NCI-H1694 treated with DMSO at 0.1 percent for 48 hours (cell line): ENCODE measurements at regions not wholly inside any gene's neighbourhood (a gene's known extent, or its start where the extent isn't known, plus 50 kb on each side); places are given as distances from the start of the nearest gene placed in this dataset.

Experiments
- DNase-seq: peaks from one replicate; lab custom pipeline; 2025; lab: John Stamatoyannopoulos, UW

DNA sequence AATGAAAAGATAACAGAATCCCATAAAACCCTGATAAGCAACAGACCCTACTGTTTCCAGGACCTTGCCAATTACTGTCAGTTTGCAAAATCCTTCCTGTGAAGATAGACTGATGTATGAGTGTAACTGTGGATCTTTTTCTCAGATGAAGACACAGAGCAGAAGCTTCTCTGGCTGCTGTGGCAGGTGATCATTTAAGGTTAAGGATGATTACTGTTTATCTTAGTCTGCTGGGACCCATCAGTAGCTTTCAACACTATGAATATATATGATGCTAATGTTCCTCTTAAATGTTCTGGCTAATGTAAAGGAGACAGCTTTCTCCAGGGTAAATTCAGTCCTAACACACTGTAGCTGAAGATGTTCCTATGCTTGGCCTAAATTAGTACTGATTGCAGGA is 56.0 kb upstream of the CTTNBP2 start:
- DNase-seq = no peak

DNA sequence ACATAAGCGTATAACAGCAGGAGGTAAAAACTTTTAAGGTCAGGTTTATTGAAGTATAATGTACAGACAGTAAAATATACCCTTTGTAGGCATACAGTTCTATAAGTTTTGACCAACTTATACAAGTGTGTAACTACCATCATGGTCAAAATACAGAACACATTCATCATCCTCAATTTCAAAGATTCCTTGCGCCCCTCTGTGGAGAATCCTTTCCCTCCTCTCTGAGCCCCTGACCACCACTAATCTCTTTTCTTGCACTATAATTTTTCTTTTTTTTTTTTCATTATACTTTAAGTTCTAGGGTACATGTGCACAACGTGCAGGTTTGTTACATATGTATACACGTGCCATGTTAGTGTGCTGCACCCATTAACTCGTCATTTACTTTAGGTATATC is 58.1 kb upstream of the CTTNBP2 start:
- no peak for DNase-seq

GRCh38 chr7:117937049-117937752 is 64.0 kb upstream of the CTTNBP2 start:
- DNase-seq = no peak

- no peak for DNase-seq
Measured at GRCh38 chr7:117937753-117938483, 64.7 kb upstream of the CTTNBP2 start.

DNA sequence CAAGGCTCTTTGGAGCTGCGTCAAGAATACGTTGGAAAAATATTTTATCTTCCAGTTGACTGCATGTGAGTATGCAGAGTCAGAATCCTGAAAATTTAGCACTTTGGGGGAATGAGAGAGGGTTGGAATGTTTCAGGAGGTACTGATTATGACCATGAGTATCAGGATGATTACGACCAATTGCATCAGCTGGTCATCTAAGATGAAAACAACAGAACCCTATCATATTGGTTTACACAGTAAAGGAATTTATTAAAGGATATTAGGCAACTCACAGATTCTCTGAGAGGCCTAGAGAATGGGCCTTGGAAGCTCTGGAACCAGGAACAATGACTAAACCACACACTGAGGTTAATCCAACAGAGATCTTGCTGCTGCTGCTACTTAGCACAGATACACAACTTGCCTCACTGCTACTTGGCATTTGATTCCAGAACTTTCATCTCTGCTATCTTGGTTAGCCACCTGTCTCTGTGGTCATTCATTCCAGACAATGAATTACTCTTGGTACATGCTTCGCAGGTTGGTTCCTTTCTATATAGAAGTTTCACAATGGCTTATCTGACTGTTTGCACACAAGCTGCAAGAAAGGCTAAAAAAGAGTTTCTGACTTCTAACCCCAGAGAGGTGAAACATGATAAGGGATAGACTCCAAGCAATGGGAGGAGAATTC is 68.0 kb upstream of the CTTNBP2 start:
- no peak for DNase-seq

GRCh38 chr7:117942780-117943179 is 69.5 kb upstream of the CTTNBP2 start:
- no peak for DNase-seq

GRCh38 chr7:117944886-117945285 is 71.6 kb upstream of the CTTNBP2 start:
- no peak for DNase-seq

DNA sequence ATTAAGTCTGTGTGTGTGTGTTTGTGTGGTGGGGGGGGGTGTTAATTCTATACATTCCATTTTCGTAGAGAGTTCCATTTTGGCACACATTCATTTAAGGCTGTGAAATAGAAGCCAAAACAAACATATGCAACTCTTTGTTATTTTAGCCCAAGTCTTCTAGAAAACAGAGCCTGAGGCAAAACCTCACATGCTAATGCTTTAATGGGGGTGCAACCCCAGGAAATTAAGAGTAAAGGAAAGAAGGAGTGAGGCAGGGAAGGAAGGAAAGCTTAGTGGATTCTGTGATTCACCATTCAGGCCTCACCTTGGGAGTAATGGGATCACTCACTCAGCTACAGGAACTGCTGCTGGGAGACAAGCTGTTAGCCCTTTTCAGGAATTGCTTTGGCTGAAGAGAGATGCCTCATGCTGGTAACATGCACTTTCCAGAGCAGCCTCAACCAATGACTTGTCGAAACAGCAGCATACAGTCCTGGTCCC is 73.0 kb upstream of the CTTNBP2 start:
- DNase-seq = no peak

- DNase-seq = no peak
Measured at GRCh38 chr7:117949232-117949631, 76.0 kb upstream of the CTTNBP2 start.

- no peak for DNase-seq
Measured at GRCh38 chr7:117950601-117951260, 77.5 kb upstream of the CTTNBP2 start.

- DNase-seq = no peak
Measured at GRCh38 chr7:117951285-117951684, 78.0 kb upstream of the CTTNBP2 start.

- no peak for DNase-seq
Measured at GRCh38 chr7:117951691-117952280, 78.5 kb upstream of the CTTNBP2 start.

- DNase-seq = no peak
Measured at GRCh38 chr7:117955046-117955445, 81.8 kb upstream of the CTTNBP2 start.

DNA sequence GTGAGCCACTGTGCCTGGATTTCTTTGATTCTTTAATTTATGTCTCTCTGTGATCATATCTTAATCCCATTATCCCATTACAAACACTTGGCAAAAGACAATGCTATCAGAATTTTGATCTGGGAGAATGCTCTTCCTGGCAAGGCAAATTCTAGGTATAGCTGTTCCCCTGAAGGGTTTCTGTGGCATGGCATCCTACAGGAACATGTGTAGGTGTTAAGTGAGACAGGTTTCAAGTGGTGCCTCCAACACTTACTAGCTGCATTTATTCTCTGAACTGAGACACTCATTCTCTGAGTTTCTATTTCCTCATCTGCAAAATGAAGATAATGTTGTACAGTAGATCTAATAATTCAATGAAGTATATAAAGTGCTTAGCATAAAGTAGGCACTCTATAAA is 87.1 kb upstream of the CTTNBP2 start:
- no peak for DNase-seq

GRCh38 chr7:117961235-117961634 is 88.0 kb upstream of the CTTNBP2 start:
- no peak for DNase-seq

DNA sequence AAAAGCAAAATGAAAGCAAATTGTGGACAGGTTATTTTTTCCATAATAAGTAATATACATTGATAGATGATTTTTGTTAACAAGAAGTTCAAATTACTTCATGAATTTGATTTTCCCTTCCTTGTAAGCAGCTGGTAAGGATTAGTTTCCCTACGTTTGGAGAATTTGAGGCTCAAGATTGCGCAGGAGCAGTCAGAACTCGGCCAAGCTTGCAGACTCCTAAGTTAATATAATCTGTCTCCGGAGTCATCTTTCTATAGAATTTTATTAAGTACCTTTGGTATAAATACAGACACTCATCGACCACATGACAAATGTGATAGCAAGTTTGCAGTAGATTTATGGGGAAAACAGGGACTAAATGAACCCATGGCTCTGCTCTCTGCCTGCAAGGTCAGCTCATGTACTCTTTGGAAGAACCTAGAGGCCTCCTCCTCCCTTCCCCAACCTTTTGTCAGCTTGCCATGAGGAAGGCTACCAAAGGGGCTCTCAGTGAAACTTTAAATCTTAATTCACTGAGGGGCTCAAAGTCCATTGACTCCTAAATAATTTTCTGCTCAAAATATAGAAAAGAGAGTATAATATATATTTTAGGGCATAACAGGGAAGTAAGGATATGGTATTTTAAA is 89.2 kb upstream of the CTTNBP2 start:
- DNase-seq = no peak

GRCh38 chr7:117963264-117964197 is 90.3 kb upstream of the CTTNBP2 start:
- no peak for DNase-seq

GRCh38 chr7:117970801-117971200 is 97.6 kb upstream of the CTTNBP2 start:
- DNase-seq = no peak

DNA sequence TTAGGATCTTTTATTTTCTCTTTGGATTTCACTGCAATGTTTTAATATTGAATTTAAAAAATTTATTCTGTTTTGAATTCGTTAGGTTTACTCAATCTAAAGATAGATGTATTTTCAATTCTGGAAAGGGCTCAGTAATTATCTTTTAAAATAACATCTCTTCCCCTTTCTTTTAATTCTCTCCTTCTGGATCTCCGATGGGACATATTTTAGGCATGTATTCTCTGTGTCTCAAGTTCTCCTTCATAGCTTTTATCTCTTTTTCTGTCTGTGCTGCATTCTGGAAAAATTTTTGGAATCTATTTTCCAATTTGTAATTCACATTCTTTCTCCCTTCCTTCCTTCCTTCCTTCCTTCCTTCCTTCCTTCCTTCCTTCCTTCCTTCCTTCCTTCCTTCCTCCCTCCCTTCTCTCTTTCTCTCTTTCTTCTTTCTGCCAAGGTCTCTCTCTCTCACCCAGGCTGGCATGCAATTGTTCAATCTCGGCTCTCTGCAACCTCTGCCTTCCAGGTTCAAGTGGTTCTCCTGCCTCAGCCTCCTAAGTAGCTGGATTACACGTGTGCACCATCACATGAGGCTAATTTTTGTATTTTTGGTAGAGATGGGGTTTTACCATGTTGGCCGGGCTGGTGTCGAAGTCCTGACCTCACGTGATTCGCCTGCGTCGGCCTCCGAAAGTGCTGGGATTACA is 98.5 kb upstream of the CTTNBP2 start:
- no peak for DNase-seq

DNA sequence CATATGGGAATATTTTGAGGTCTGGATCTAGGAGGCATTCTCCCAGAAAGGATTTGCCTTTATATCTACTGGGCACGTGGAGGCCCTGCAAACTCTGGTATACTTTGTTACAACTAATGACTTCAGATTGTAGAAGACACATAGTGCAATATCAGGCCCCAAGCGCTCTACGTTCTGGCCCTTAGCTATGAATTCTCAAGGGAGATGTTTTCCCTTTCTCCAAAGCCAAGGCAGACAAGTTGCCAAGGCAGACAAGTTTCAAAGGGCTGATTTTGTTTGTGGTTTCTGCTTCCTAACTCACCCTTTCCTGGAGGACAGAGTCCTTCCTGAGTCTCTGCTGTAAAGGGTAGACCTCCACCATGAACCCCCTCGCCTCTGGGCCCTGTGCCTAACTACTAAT is 99.4 kb upstream of the CTTNBP2 start:
- DNase-seq = no peak
